ENCODE measurements at regions not wholly inside any gene's neighbourhood (a gene's known extent, or its start where the extent isn't known, plus 50 kb on each side); places are given as distances from the start of the nearest gene placed in this dataset.

- no peak for TF ChIP-seq EZH2 (IDR thresholded peaks at IDR 0.05; ENCODE audit: borderline replicate concordance, low read depth, low read length, poor library complexity, severe bottlenecking)
- TF ChIP-seq, protein P1, sequence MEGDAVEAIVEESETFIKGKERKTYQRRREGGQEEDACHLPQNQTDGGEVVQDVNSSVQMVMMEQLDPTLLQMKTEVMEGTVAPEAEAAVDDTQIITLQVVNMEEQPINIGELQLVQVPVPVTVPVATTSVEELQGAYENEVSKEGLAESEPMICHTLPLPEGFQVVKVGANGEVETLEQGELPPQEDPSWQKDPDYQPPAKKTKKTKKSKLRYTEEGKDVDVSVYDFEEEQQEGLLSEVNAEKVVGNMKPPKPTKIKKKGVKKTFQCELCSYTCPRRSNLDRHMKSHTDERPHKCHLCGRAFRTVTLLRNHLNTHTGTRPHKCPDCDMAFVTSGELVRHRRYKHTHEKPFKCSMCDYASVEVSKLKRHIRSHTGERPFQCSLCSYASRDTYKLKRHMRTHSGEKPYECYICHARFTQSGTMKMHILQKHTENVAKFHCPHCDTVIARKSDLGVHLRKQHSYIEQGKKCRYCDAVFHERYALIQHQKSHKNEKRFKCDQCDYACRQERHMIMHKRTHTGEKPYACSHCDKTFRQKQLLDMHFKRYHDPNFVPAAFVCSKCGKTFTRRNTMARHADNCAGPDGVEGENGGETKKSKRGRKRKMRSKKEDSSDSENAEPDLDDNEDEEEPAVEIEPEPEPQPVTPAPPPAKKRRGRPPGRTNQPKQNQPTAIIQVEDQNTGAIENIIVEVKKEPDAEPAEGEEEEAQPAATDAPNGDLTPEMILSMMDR (conservative IDR thresholded peaks at IDR 0.05; ENCODE audit: low read depth, low read length) = no peak
Measured at GRCh38 chr2:187689372-187689771, 135.1 kb upstream of the TFPI start.

Data from A673 (cell line).